ENCODE measurements at regions not wholly inside any gene's neighbourhood (a gene's known extent, or its start where the extent isn't known, plus 50 kb on each side); places are given as distances from the start of the nearest gene placed in this dataset.

- Histone ChIP-seq H3K27ac (ENCODE audit: low read depth, low read length) (no peak overlapping the region), H2AFZ (ENCODE audit: low read depth, low read length, severe bottlenecking) (no peak overlapping the region), H3K9me3 (ENCODE audit: insufficient read depth, low read length) (no peaks in the 10 kb centered on the region), H3K4me3 (ENCODE audit: insufficient read depth, low read length, poor library complexity, severe bottlenecking) (no peak overlapping the region), H3K36me3 (ENCODE audit: low read length) (no peaks in the 10 kb centered on the region), H4K20me1 (ENCODE audit: low read depth, low read length) (no peaks in the 10 kb centered on the region), H3K9me2 (replicated peaks; ENCODE audit: insufficient read depth, low read length) (no peaks in the 10 kb centered on the region), H3K27me3 (ENCODE audit: low read length) (no peaks in the 10 kb centered on the region), H3K9ac (ENCODE audit: low read length) (no peak overlapping the region), H3K79me2 (ENCODE audit: insufficient read depth, low read length) (no peaks in the 10 kb centered on the region), H3K4me2 (ENCODE audit: low read depth, low read length, poor library complexity, severe bottlenecking) (no peak overlapping the region), H3F3A (ENCODE audit: insufficient read depth) (no peaks in the 10 kb centered on the region)
- TF ChIP-seq EZH2phosphoT487 (conservative IDR thresholded peaks at IDR 0.05; ENCODE audit: low read length): no peak
- TF ChIP-seq CTCF (IDR thresholded peaks at IDR 0.05; ENCODE audit: insufficient read depth, low read length, poor library complexity, severe bottlenecking): no peak
These were observed 375.6 kb upstream of the MEIS1 start for GRCh38 chr2:66059332-66059731.

GRCh38 chr2:66058675-66059074 lies 376.2 kb upstream of the MEIS1 start:
- Histone ChIP-seq H3K36me3 (ENCODE audit: low read length) (no peaks in the 10 kb centered on the region), H3K27ac (ENCODE audit: low read depth, low read length) (no peak overlapping the region), H3K4me2 (ENCODE audit: low read depth, low read length, poor library complexity, severe bottlenecking) (no peak overlapping the region), H3K9me2 (replicated peaks; ENCODE audit: insufficient read depth, low read length) (no peaks in the 10 kb centered on the region), H2AFZ (ENCODE audit: low read depth, low read length, severe bottlenecking) (no peak overlapping the region), H3K79me2 (ENCODE audit: insufficient read depth, low read length) (no peaks in the 10 kb centered on the region), H3K9me3 (ENCODE audit: insufficient read depth, low read length) (no peaks in the 10 kb centered on the region), H3K27me3 (ENCODE audit: low read length) (no peaks in the 10 kb centered on the region), H3K4me3 (ENCODE audit: insufficient read depth, low read length, poor library complexity, severe bottlenecking) (no peak overlapping the region), H3K9ac (ENCODE audit: low read length) (no peak overlapping the region), H3F3A (ENCODE audit: insufficient read depth) (no peaks in the 10 kb centered on the region), H4K20me1 (ENCODE audit: low read depth, low read length) (no peaks in the 10 kb centered on the region)
- TF ChIP-seq CTCF (IDR thresholded peaks at IDR 0.05; ENCODE audit: insufficient read depth, low read length, poor library complexity, severe bottlenecking) (no peak), EZH2phosphoT487 (conservative IDR thresholded peaks at IDR 0.05; ENCODE audit: low read length) (no peak)

- Histone ChIP-seq H3K27me3 (ENCODE audit: low read length) (no peaks in the 10 kb centered on the region), H3K4me2 (ENCODE audit: low read depth, low read length, poor library complexity, severe bottlenecking) (no peak overlapping the region), H3K9me2 (replicated peaks; ENCODE audit: insufficient read depth, low read length) (no peaks in the 10 kb centered on the region), H3K4me3 (ENCODE audit: insufficient read depth, low read length, poor library complexity, severe bottlenecking) (no peak overlapping the region), H3K36me3 (ENCODE audit: low read length) (no peaks in the 10 kb centered on the region), H3K9me3 (ENCODE audit: insufficient read depth, low read length) (no peaks in the 10 kb centered on the region), H2AFZ (ENCODE audit: low read depth, low read length, severe bottlenecking) (no peak overlapping the region), H3K27ac (ENCODE audit: low read depth, low read length) (no peak overlapping the region), H3K79me2 (ENCODE audit: insufficient read depth, low read length) (no peaks in the 10 kb centered on the region), H3K9ac (ENCODE audit: low read length) (no peak overlapping the region), H3F3A (ENCODE audit: insufficient read depth) (no peaks in the 10 kb centered on the region), H4K20me1 (ENCODE audit: low read depth, low read length) (no peaks in the 10 kb centered on the region)
- TF ChIP-seq EZH2phosphoT487 (conservative IDR thresholded peaks at IDR 0.05; ENCODE audit: low read length) (no peak), CTCF (IDR thresholded peaks at IDR 0.05; ENCODE audit: insufficient read depth, low read length, poor library complexity, severe bottlenecking) (no peak)
These were observed 377.1 kb upstream of the MEIS1 start for GRCh38 chr2:66057844-66058243.

- TF ChIP-seq EZH2phosphoT487 (conservative IDR thresholded peaks at IDR 0.05; ENCODE audit: low read length): no peak
- TF ChIP-seq CTCF (IDR thresholded peaks at IDR 0.05; ENCODE audit: insufficient read depth, low read length, poor library complexity, severe bottlenecking): no peak
- H3K4me3 ChIP-seq (ENCODE audit: insufficient read depth, low read length, poor library complexity, severe bottlenecking): no peak overlapping the region
- H2AFZ ChIP-seq (ENCODE audit: low read depth, low read length, severe bottlenecking): no peak overlapping the region
- H3F3A ChIP-seq (ENCODE audit: insufficient read depth): no peaks in the 10 kb centered on the region
- no peak overlapping the region for H3K4me2 ChIP-seq (ENCODE audit: low read depth, low read length, poor library complexity, severe bottlenecking)
- H4K20me1 ChIP-seq (ENCODE audit: low read depth, low read length): no peaks in the 10 kb centered on the region
- no peak overlapping the region for H3K9ac ChIP-seq (ENCODE audit: low read length)
- H3K79me2 ChIP-seq (ENCODE audit: insufficient read depth, low read length): no peaks in the 10 kb centered on the region
- no peaks in the 10 kb centered on the region for H3K27me3 ChIP-seq (ENCODE audit: low read length)
- no peak overlapping the region for H3K27ac ChIP-seq (ENCODE audit: low read depth, low read length)
- H3K9me2 ChIP-seq (replicated peaks; ENCODE audit: insufficient read depth, low read length): no peaks in the 10 kb centered on the region
- no peaks in the 10 kb centered on the region for H3K36me3 ChIP-seq (ENCODE audit: low read length)
- no peaks in the 10 kb centered on the region for H3K9me3 ChIP-seq (ENCODE audit: insufficient read depth, low read length)
These were observed 384.5 kb upstream of the MEIS1 start for GRCh38 chr2:66050392-66050791.
